Astrocyte (in vitro differentiated cells and primary cell): ENCODE measurements at regions not wholly inside any gene's neighbourhood (a gene's known extent, or its start where the extent isn't known, plus 50 kb on each side); places are given as distances from the start of the nearest gene placed in this dataset.

Experiments
- CTCF ChIP-seq: IDR thresholded peaks from 2 replicates; pipeline ENCODE4 v1.5.1; 2011; ENCODE audit warnings: low read depth, mild to moderate bottlenecking, inconsistent platforms, low read length, moderate library complexity; ENCODE audit not compliant: insufficient read depth
- EZH2 ChIP-seq: IDR thresholded peaks from 2 replicates; pipeline ENCODE4 v1.6.1; 2012; ENCODE audit warnings: mild to moderate bottlenecking, low read length, inconsistent platforms; ENCODE audit not compliant: insufficient read depth

- TF ChIP-seq EZH2, result no peak
- TF ChIP-seq CTCF, result no peak
Observed at GRCh38 chr9:23938908-23939307, 112.9 kb upstream of the ELAVL2 start.
